PC-3 (cell line): ENCODE measurements at regions not wholly inside any gene's neighbourhood (a gene's known extent, or its start where the extent isn't known, plus 50 kb on each side); places are given as distances from the start of the nearest gene placed in this dataset.

Experiments
- ATAC-seq: fragments of 200-7000 bp; cut with Tn5 transposase; 2 replicates; pipeline ENCODE4 v1.9.1; 2020; ENCODE audit warnings: mild to moderate bottlenecking, moderate library complexity
- BruUV-seq: library from RNA; stranded (reverse); fragments of 400-500 nt; replicated peaks from 2 replicates; lab custom pipeline; 2021; lab: Mats Ljungman, UMichigan
- CTCF ChIA-PET: fragments of 300-600 bp; sonication (Branson Sonifier 250); formaldehyde crosslinking; loops from one replicate; lab custom pipeline; 2022; ENCODE audit warnings: antibody characterized with exemption; lab: Charles Lee
- POLR2A ChIA-PET: fragments of 300-600 bp; sonication (Branson Sonifier 250); formaldehyde crosslinking; loops from one replicate; lab custom pipeline; 2022; ENCODE audit warnings: antibody characterized with exemption; ENCODE audit not compliant: unreplicated experiment; lab: Charles Lee
- DNase-seq: peaks from one replicate; pipeline ENCODE4 v3.0.0-alpha.2; 2015
- H2AFZ ChIP-seq: fragments of 300-600 bp; sonication (generic); 2 replicates; pipeline ENCODE4 v1.6.0; 2016; ENCODE audit warnings: antibody characterized with exemption, low read length
- H3F3A ChIP-seq: fragments of 300-600 bp; sonication (generic); one replicate; pipeline ENCODE4 v1.6.0; 2017; ENCODE audit warnings: antibody characterized with exemption, low read length, control low read depth, mild to moderate bottlenecking; ENCODE audit not compliant: unreplicated experiment
- H3K27ac ChIP-seq: fragments of 300-600 bp; sonication (generic); 2 replicates; pipeline ENCODE4 v1.5.1; 2016; ENCODE audit warnings: mild to moderate bottlenecking, low read length
- H3K27me3 ChIP-seq: fragments of 300-600 bp; sonication (generic); 2 replicates; pipeline ENCODE4 v1.6.1; 2016; ENCODE audit warnings: low read length, mixed read lengths
- H3K36me3 ChIP-seq: fragments of 300-600 bp; sonication (generic); 2 replicates; pipeline ENCODE4 v1.6.1; 2016; ENCODE audit warnings: low read depth, mixed run types, low read length, mixed read lengths
- H3K4me1 ChIP-seq: fragments of 300-600 bp; sonication (generic); 2 replicates; pipeline ENCODE4 v1.5.1; 2016; ENCODE audit warnings: low read length; ENCODE audit not compliant: insufficient read depth
- H3K4me2 ChIP-seq: fragments of 300-600 bp; sonication (generic); 2 replicates; pipeline ENCODE4 v1.6.0; 2016; ENCODE audit warnings: low read length
- H3K4me3 ChIP-seq: fragments of 300-600 bp; sonication (generic); 2 replicates; pipeline ENCODE4 v1.5.1; 2016; ENCODE audit warnings: mild to moderate bottlenecking, low read length, mixed read lengths
- H3K79me2 ChIP-seq: fragments of 300-600 bp; sonication (generic); 2 replicates; pipeline ENCODE4 v1.6.1; 2017; ENCODE audit warnings: low read length, mixed read lengths
- H3K9ac ChIP-seq: fragments of 300-600 bp; sonication (generic); 2 replicates; pipeline ENCODE4 v1.6.0; 2016; ENCODE audit warnings: mild to moderate bottlenecking, low read length
- H3K9me2 ChIP-seq: fragments of 300-600 bp; sonication (generic); replicated peaks from 2 replicates; pipeline ENCODE4 v1.6.1; 2016; ENCODE audit warnings: mixed run types, low read length, mixed read lengths
- H3K9me3 ChIP-seq: fragments of 300-600 bp; sonication (generic); 2 replicates; pipeline ENCODE4 v1.6.1; 2016; ENCODE audit warnings: low read length, mixed read lengths
- H4K20me1 ChIP-seq: fragments of 300-600 bp; sonication (generic); 2 replicates; pipeline ENCODE4 v1.6.1; 2016; ENCODE audit warnings: low read length, mixed read lengths
- EZH2 ChIP-seq: fragments of 300-600 bp; sonication (generic); IDR thresholded peaks from one replicate; pipeline ENCODE4 v1.6.1; 2017; ENCODE audit warnings: antibody characterized with exemption, mild to moderate bottlenecking, low read length; ENCODE audit not compliant: unreplicated experiment
- EZH2phosphoT487 ChIP-seq: fragments of 300-600 bp; sonication (generic); IDR thresholded peaks from 2 replicates; pipeline ENCODE4 v1.6.1; 2018; ENCODE audit warnings: mild to moderate bottlenecking, antibody characterized with exemption, low read length, borderline replicate concordance
- intact Hi-C: fragments of 100-400 bp; cut with micrococcal nuclease; formaldehyde crosslinking; loops from 2 replicates; pipeline ENCODE4 v1.9.0; 2023
- TF ChIP-seq, protein P1 (sequence below): fragments of 300-600 bp; sonication (generic); conservative IDR thresholded peaks from 2 replicates; pipeline ENCODE4 v1.5.1; 2017; ENCODE audit warnings: antibody characterized with exemption, low read depth, mild to moderate bottlenecking, low read length

DNA sequence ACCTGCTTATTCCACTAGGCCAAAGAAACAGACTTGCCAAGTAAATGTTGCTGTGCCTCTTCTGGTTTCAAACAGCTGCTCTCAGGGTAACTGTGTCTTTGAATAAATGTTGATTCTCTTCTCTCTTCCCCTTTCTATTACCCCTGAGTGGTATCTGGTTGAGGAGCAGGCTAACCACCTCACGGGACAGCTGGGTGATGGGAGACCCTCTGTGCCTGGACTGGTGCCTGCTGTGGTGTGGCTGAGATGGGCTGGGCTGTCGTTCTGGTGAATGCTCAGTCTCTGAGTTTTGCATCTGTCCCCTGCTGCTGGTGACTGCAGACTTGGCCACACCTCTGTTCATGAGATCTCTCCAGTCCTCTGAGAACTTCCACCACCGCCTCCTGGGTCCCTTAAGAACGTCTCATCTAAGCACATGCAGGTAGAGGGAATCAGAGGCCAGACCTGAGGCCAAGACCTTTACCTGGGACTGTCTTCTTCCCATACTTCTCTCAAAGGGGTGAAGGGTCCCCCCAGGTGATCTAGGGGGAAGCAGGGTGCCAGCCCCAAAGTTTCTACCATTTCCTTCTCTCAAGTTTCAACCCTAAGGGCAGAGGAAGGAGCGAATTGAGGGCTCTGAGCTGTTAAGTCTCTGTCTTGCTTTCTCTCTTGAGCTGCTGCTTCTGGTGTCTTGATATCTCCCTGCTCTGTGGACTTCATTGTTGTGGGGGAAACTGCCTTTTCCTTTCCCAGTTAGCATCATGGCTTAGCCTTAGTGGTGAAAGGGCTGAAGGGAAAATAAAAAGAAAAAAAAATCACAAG is 252.9 kb downstream of the EBLN2 start:
- ChIA-PET CTCF (no interaction called here), POLR2A (no interaction called here)
- Histone ChIP-seq H3K9ac (no peak overlapping the region), H4K20me1 (no peaks in the 10 kb centered on the region), H3K4me3 (no peak overlapping the region), H2AFZ (no peak overlapping the region), H3K36me3 (no peaks in the 10 kb centered on the region), H3K27me3 (no peaks in the 10 kb centered on the region), H3K27ac (no peak overlapping the region), H3K4me2 (no peak overlapping the region), H3K4me1 (no peaks in the 10 kb centered on the region), H3K9me3 (no peaks in the 10 kb centered on the region), H3F3A (no peaks in the 10 kb centered on the region), H3K9me2 (no peaks in the 10 kb centered on the region), H3K79me2 (no peaks in the 10 kb centered on the region)
- intact Hi-C loops = no loop called here
- ATAC-seq = no peak
- BruUV-seq = no TSS peak
- DNase-seq = no peak
- TF ChIP-seq, protein P1, sequence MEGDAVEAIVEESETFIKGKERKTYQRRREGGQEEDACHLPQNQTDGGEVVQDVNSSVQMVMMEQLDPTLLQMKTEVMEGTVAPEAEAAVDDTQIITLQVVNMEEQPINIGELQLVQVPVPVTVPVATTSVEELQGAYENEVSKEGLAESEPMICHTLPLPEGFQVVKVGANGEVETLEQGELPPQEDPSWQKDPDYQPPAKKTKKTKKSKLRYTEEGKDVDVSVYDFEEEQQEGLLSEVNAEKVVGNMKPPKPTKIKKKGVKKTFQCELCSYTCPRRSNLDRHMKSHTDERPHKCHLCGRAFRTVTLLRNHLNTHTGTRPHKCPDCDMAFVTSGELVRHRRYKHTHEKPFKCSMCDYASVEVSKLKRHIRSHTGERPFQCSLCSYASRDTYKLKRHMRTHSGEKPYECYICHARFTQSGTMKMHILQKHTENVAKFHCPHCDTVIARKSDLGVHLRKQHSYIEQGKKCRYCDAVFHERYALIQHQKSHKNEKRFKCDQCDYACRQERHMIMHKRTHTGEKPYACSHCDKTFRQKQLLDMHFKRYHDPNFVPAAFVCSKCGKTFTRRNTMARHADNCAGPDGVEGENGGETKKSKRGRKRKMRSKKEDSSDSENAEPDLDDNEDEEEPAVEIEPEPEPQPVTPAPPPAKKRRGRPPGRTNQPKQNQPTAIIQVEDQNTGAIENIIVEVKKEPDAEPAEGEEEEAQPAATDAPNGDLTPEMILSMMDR = no peak
- TF ChIP-seq EZH2 (no peak), EZH2phosphoT487 (no peak)

DNA sequence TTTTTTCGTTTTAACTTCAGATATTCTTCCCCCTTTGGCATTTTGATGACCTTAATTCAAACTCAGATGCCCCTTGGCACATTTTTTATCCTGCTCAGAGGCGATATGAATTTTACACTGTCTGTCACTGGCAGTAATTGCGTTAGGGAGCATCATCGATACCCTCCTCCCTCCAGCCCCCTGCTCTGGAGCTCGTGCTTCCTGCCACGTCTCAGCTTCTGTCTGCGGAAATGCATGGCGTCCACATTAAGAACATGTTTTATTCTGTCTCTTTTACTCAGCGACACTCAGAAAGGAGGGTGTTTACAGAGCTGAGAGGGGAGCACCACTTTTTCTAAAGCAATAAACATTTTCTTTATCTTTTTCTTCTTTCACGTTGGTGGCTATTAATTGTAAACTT is 254.2 kb downstream of the EBLN2 start:
- no peak for TF ChIP-seq EZH2phosphoT487
- no peak for TF ChIP-seq EZH2
- TF ChIP-seq, protein P1 = no peak
- H3K4me1 ChIP-seq = no peaks in the 10 kb centered on the region
- no peaks in the 10 kb centered on the region for H3K79me2 ChIP-seq
- H3K4me3 ChIP-seq = no peak overlapping the region
- intact Hi-C loops = no loop called here
- H3K9ac ChIP-seq = no peak overlapping the region
- no peaks in the 10 kb centered on the region for H3K27me3 ChIP-seq
- no peaks in the 10 kb centered on the region for H3K9me2 ChIP-seq
- no TSS peak for BruUV-seq
- CTCF ChIA-PET = no interaction called here
- H2AFZ ChIP-seq = no peak overlapping the region
- H3K27ac ChIP-seq = no peak overlapping the region
- H3K36me3 ChIP-seq = no peaks in the 10 kb centered on the region
- no peaks in the 10 kb centered on the region for H4K20me1 ChIP-seq
- no peak for ATAC-seq
- POLR2A ChIA-PET = no interaction called here
- no peaks in the 10 kb centered on the region for H3F3A ChIP-seq
- no peak overlapping the region for H3K4me2 ChIP-seq
- no peaks in the 10 kb centered on the region for H3K9me3 ChIP-seq
- no peak for DNase-seq

DNA sequence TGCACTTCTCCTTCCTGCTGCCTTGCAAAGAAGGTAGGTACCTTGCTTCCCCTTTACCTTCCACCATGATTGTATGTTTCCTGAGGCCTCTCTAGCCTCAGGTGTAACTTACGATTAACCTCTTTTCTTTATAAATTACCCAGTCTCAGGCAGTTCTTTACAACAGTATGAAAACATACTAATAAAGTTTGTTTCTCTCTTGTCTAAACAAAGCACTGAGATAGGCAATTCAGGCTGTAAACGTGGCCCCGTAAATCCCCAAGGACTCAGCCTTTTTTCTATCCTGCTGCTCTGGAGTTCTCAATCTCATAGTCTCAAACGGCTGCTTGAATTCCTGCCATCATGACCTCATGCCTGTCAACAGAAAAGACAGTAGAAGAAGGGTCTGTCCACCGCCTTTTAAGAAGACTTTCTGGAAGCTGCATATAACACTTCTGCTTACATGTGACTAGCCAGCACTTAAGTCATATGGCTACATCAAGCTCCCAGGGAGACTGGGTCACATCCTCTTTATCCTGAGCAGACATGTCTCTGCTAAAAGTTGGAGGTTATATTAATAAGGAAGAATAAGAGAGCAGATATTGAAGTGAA is 257.8 kb downstream of the EBLN2 start:
- no peaks in the 10 kb centered on the region for H3K79me2 ChIP-seq
- TF ChIP-seq, protein P1 = no peak
- TF ChIP-seq EZH2 (no peak), EZH2phosphoT487 (no peak)
- H3K27ac ChIP-seq = no peak overlapping the region
- H3K27me3 ChIP-seq = no peaks in the 10 kb centered on the region
- no peaks in the 10 kb centered on the region for H3F3A ChIP-seq
- intact Hi-C loops = no loop called here
- no peak overlapping the region for H2AFZ ChIP-seq
- no peaks in the 10 kb centered on the region for H3K9me2 ChIP-seq
- no peaks in the 10 kb centered on the region for H3K36me3 ChIP-seq
- ChIA-PET CTCF (no interaction called here), POLR2A (no interaction called here)
- H3K9me3 ChIP-seq = no peaks in the 10 kb centered on the region
- no peak overlapping the region for H3K4me3 ChIP-seq
- no peaks in the 10 kb centered on the region for H3K4me1 ChIP-seq
- H3K9ac ChIP-seq = no peak overlapping the region
- no peaks in the 10 kb centered on the region for H4K20me1 ChIP-seq
- DNase-seq (no peak), ATAC-seq (no peak)
- BruUV-seq = no TSS peak
- no peak overlapping the region for H3K4me2 ChIP-seq
